WTC11 (cell line): ENCODE measurements at regions not wholly inside any gene's neighbourhood (a gene's known extent, or its start where the extent isn't known, plus 50 kb on each side); places are given as distances from the start of the nearest gene placed in this dataset.
A peak's percentile ranks its signal among the peaks of the same experiment; 100 is the strongest.
"Not testable (repeated sequence)": the region's sequence is repeated elsewhere in the genome, so short reads cannot be mapped to it uniquely, and the experiment has no call there.

Experiments used
- ATAC-seq: fragments of 200-7000 bp; cut with Tn5 transposase; 2 replicates; pipeline ENCODE4 v1.10.0; 2021; ENCODE audit warnings: mild to moderate bottlenecking, moderate library complexity
- CTCF ChIA-PET: fragments of 300-600 bp; sonication (Branson Sonifier 250); formaldehyde crosslinking; loops from one replicate; lab custom pipeline; 2021; ENCODE audit warnings: antibody characterized with exemption; lab: Charles Lee
- POLR2A ChIA-PET: fragments of 350-600 bp; sonication (Branson Sonifier 250); formaldehyde crosslinking; loops from one replicate; lab custom pipeline; 2021; ENCODE audit warnings: antibody characterized with exemption; lab: Charles Lee
- DNase-seq: peaks from one replicate; pipeline ENCODE4 v3.0.0; 2021; ENCODE audit warnings: low spot score
- H3K27ac Mint-ChIP-seq: 2 replicates; pipeline ENCODE4 v1.8.0; 2021; ENCODE audit warnings: mixed read lengths
- H3K27me3 Mint-ChIP-seq: 2 replicates; pipeline ENCODE4 v1.8.0; 2021; ENCODE audit warnings: low read depth, mild to moderate bottlenecking, moderate library complexity, mixed read lengths
- H3K36me3 Mint-ChIP-seq: 2 replicates; pipeline ENCODE4 v1.8.0; 2021; ENCODE audit warnings: mixed read lengths
- H3K4me1 Mint-ChIP-seq: 2 replicates; pipeline ENCODE4 v1.8.0; 2022; ENCODE audit warnings: mixed read lengths
- H3K4me3 Mint-ChIP-seq: 2 replicates; pipeline ENCODE4 v1.8.0; 2021; ENCODE audit warnings: mild to moderate bottlenecking, moderate library complexity, mixed read lengths
- H3K9me3 Mint-ChIP-seq: 2 replicates; pipeline ENCODE4 v1.8.0; 2021; ENCODE audit warnings: mixed read lengths
- ELF4 ChIP-seq: sonication (generic); formaldehyde crosslinking; IDR thresholded peaks from 2 replicates; pipeline ENCODE4 v1.8.1; 2022; ENCODE audit warnings: low read depth, mild to moderate bottlenecking, moderate library complexity, missing genetic modification reagents
- ERG ChIP-seq: fragments of 250-450 bp; sonication (Bioruptor Pico); IDR thresholded peaks from 2 replicates; pipeline ENCODE4 v1.8.0; 2021; ENCODE audit warnings: mild to moderate bottlenecking
- FOXK1 ChIP-seq: sonication (generic); formaldehyde crosslinking; IDR thresholded peaks from 2 replicates; pipeline ENCODE4 v1.8.0; 2022; ENCODE audit warnings: mild to moderate bottlenecking, moderate library complexity, missing genetic modification reagents
- GRHL2 ChIP-seq: fragments of 250-450 bp; sonication (Bioruptor Pico); IDR thresholded peaks from 2 replicates; pipeline ENCODE4 v1.8.0; 2022; ENCODE audit warnings: mild to moderate bottlenecking, moderate library complexity; ENCODE audit not compliant: insufficient replicate concordance, severe bottlenecking
- MLX ChIP-seq: sonication (generic); formaldehyde crosslinking; IDR thresholded peaks from 2 replicates; pipeline ENCODE4 v1.8.1; 2023; ENCODE audit warnings: mild to moderate bottlenecking, missing genetic modification reagents, moderate library complexity
- SP1 ChIP-seq: sonication (generic); formaldehyde crosslinking; conservative IDR thresholded peaks from 2 replicates; pipeline ENCODE4 v1.8.1; 2022; ENCODE audit warnings: missing genetic modification reagents
- TEAD1 ChIP-seq: sonication (generic); formaldehyde crosslinking; IDR thresholded peaks from 2 replicates; pipeline ENCODE4 v1.8.0; 2022; ENCODE audit warnings: mild to moderate bottlenecking, missing genetic modification reagents
- TEAD4 ChIP-seq: sonication (generic); formaldehyde crosslinking; IDR thresholded peaks from 2 replicates; pipeline ENCODE4 v1.8.0; 2022; ENCODE audit warnings: mild to moderate bottlenecking, missing genetic modification reagents
- ZNF219 ChIP-seq: sonication (generic); formaldehyde crosslinking; IDR thresholded peaks from 2 replicates; pipeline ENCODE4 v1.8.0; 2023; ENCODE audit warnings: missing genetic modification reagents, mild to moderate bottlenecking, borderline replicate concordance
- ZNF263 ChIP-seq: sonication (generic); formaldehyde crosslinking; IDR thresholded peaks from 2 replicates; pipeline ENCODE4 v1.8.1; 2022; ENCODE audit warnings: low read depth, mild to moderate bottlenecking, moderate library complexity, missing genetic modification reagents
- ZNF317 ChIP-seq: sonication (generic); formaldehyde crosslinking; IDR thresholded peaks from 2 replicates; pipeline ENCODE4 v1.8.1; 2023; ENCODE audit warnings: low read depth, mild to moderate bottlenecking, moderate library complexity, missing genetic modification reagents, borderline replicate concordance
- ZNF396 ChIP-seq: fragments of 250-450 bp; sonication (Bioruptor Pico); IDR thresholded peaks from 2 replicates; pipeline ENCODE4 v1.8.0; 2021; ENCODE audit warnings: mild to moderate bottlenecking, moderate library complexity, borderline replicate concordance
- ZNF423 ChIP-seq: fragments of 250-450 bp; sonication (Bioruptor Pico); IDR thresholded peaks from 2 replicates; pipeline ENCODE4 v2.1.2; 2022; ENCODE audit warnings: mild to moderate bottlenecking, moderate library complexity
- ZNF671 ChIP-seq: fragments of 250-450 bp; sonication (Bioruptor Pico); IDR thresholded peaks from 2 replicates; pipeline ENCODE4 v1.8.0; 2021; ENCODE audit warnings: mild to moderate bottlenecking
- ZSCAN18 ChIP-seq: fragments of 250-450 bp; sonication (Bioruptor Pico); IDR thresholded peaks from 2 replicates; pipeline ENCODE4 v2.1.2; 2022; ENCODE audit warnings: mild to moderate bottlenecking, moderate library complexity
- TF ChIP-seq, protein P1 (sequence below): sonication (generic); formaldehyde crosslinking; IDR thresholded peaks from 2 replicates; pipeline ENCODE4 v1.8.0; 2022; ENCODE audit warnings: mild to moderate bottlenecking, missing genetic modification reagents
- TF ChIP-seq, protein P2 (sequence below): sonication (generic); formaldehyde crosslinking; IDR thresholded peaks from 2 replicates; pipeline ENCODE4 v1.8.0; 2022; ENCODE audit warnings: mild to moderate bottlenecking, missing genetic modification reagents

DNA sequence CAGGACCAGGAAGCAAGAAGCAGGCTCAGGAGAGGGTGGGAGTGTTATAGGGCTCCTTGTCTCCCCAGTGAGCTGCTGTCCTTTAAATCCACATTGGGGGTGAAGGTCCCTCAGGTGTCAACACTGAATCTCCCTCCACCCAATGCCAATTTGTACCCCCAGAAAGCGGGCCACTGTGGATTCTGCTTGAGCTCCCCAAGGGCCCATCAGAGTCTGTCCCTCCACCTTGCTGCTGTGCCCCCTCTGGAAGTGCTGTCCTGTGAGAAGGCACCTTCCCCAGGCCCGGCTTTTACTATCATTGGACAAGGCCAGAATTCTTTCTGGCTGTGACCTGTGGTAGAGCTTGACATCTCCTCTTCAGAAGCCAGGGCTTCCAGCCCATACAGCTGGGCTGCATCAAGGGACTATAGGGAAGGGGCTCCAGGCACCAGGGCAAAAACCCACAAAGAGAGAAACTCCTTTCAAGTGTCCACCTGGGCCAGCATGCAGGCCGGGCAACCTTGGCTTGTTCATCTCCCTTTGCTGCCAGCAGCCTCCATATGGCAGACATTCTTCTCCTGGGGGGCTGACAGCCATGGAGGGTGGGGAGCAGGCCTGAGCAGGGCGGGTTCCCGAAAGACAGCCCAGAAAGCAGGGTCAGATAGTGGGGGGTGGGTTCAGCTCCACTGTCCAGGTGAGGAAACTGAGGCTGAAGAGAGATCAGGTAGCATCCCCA, 63.7 kb upstream of the TAMM41 start:
- H3K27me3 Mint-ChIP-seq, POLR2A ChIA-PET, H3K4me3 Mint-ChIP-seq, H3K4me1 Mint-ChIP-seq, H3K27ac Mint-ChIP-seq, CTCF ChIA-PET, H3K9me3 Mint-ChIP-seq, H3K36me3 Mint-ChIP-seq, DNase-seq, ATAC-seq: not testable (repeated sequence)

- TF ChIP-seq, protein P1, sequence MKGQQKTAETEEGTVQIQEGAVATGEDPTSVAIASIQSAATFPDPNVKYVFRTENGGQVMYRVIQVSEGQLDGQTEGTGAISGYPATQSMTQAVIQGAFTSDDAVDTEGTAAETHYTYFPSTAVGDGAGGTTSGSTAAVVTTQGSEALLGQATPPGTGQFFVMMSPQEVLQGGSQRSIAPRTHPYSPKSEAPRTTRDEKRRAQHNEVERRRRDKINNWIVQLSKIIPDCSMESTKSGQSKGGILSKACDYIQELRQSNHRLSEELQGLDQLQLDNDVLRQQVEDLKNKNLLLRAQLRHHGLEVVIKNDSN, result no peak
- TF ChIP-seq ZSCAN18 (CRISPR knock-in tag) (no peak), GRHL2 (CRISPR knock-in tag) (no peak), ELF4 (CRISPR knock-in tag) (no peak), ZNF396 (no peak), ZNF317 (no peak), ZNF263 (CRISPR knock-in tag) (no peak), FOXK1 (CRISPR knock-in tag) (no peak)
- TF ChIP-seq, protein P2, sequence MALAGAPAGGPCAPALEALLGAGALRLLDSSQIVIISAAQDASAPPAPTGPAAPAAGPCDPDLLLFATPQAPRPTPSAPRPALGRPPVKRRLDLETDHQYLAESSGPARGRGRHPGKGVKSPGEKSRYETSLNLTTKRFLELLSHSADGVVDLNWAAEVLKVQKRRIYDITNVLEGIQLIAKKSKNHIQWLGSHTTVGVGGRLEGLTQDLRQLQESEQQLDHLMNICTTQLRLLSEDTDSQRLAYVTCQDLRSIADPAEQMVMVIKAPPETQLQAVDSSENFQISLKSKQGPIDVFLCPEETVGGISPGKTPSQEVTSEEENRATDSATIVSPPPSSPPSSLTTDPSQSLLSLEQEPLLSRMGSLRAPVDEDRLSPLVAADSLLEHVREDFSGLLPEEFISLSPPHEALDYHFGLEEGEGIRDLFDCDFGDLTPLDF (CRISPR knock-in tag), result no peak
- TF ChIP-seq, all 79 proteins: peak for 0
- Mint-ChIP-seq H3K27ac (no peak overlapping the region), H3K27me3 (no peaks in the 10 kb centered on the region; the same call in 1 of the 2 replicates), H3K9me3 (no peaks in the 10 kb centered on the region), H3K4me3 (no peak overlapping the region), H3K36me3 (no peaks in the 10 kb centered on the region), H3K4me1 (peaks cover 2% of the 10 kb centered on the region; the same call in 1 of the 2 replicates)
- CTCF ChIA-PET, result no interaction called here
- DNase-seq, result peak; percentile 25
- POLR2A ChIA-PET, result no interaction called here
- peak; percentile 33; the same call in 1 of the 2 replicates for ATAC-seq
These were observed 64.4 kb upstream of the TAMM41 start for GRCh38 chr3:11910971-11911531.

DNA sequence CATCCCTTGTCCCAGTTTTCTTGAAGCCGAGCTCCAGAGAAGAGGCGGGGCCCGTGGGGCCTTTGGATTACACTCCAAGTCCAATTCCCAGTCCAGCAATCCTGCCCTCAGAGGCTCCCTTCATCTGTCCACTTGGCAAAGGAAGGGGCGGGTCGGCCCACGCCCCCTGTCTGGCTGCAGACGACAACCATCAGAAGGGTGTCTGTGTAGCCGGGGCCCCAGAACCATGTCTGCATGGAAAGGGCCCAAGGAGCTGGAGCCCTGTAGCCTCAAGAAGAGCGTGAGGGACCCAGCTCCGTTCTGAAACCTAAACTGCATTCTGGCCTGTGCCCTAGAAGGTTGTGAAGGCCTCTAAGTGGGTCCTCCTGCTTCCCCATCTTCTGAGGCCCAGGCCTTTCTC, 65.2 kb upstream of the TAMM41 start:
- POLR2A ChIA-PET, H3K9me3 Mint-ChIP-seq, H3K36me3 Mint-ChIP-seq, DNase-seq, H3K4me1 Mint-ChIP-seq, H3K27me3 Mint-ChIP-seq, H3K27ac Mint-ChIP-seq, ATAC-seq, H3K4me3 Mint-ChIP-seq, CTCF ChIA-PET: not testable (repeated sequence)

GRCh38 chr3:11913316-11913715, 66.6 kb upstream of the TAMM41 start:
- CTCF ChIA-PET, result no interaction called here
- no peak for ATAC-seq

More at GRCh38 chr3:11913316-11913715, 66.6 kb upstream of the TAMM41 start:
- Mint-ChIP-seq H3K4me3 (no peak overlapping the region), H3K27ac (no peak overlapping the region), H3K36me3 (peaks cover 7% of the 10 kb centered on the region; the same call in 1 of the 2 replicates), H3K4me1 (peaks cover 2% of the 10 kb centered on the region; the same call in 1 of the 2 replicates), H3K9me3 (peaks cover 9% of the 10 kb centered on the region)
- POLR2A ChIA-PET, result no interaction called here
- no peak for DNase-seq
- no peak for TF ChIP-seq TEAD4 (CRISPR knock-in tag)
- TF ChIP-seq ERG, result no peak
- TF ChIP-seq TEAD1 (CRISPR knock-in tag), result no peak
- no peak for TF ChIP-seq ZNF423
- TF ChIP-seq ZNF219 (CRISPR knock-in tag), result no peak
- no peak for TF ChIP-seq ZNF671 (CRISPR knock-in tag)
- no peak for TF ChIP-seq SP1 (CRISPR knock-in tag)
- no peak for TF ChIP-seq MLX (CRISPR knock-in tag)
- TF ChIP-seq, all 79 proteins: peak for 0
- H3K27me3 Mint-ChIP-seq, result no peaks in the 10 kb centered on the region; the same call in 1 of the 2 replicates
